DOHH2 (cell line): ENCODE measurements at regions not wholly inside any gene's neighbourhood (a gene's known extent, or its start where the extent isn't known, plus 50 kb on each side); places are given as distances from the start of the nearest gene placed in this dataset.

Source experiments
- CTCF ChIP-seq: fragments of 200-600 bp; sonication (generic); IDR thresholded peaks from one replicate; pipeline ENCODE4 v1.5.1; 2014; ENCODE audit warnings: antibody characterized with exemption, mild to moderate bottlenecking, low read depth, low read length; ENCODE audit not compliant: poor library complexity, severe bottlenecking
- EZH2phosphoT487 ChIP-seq: fragments of 200-600 bp; sonication (generic); IDR thresholded peaks from 2 replicates; pipeline ENCODE4 v1.6.1; 2017; ENCODE audit warnings: borderline replicate concordance, mild to moderate bottlenecking, antibody characterized with exemption, low read length, moderate library complexity, mixed read lengths

GRCh38 chr15:84099181-84099580, 136.4 kb upstream of the GOLGA6L4 start:
- TF ChIP-seq CTCF (no peak), EZH2phosphoT487 (no peak)
